ENCODE measurements at regions not wholly inside any gene's neighbourhood (a gene's known extent, or its start where the extent isn't known, plus 50 kb on each side); places are given as distances from the start of the nearest gene placed in this dataset.

DNA sequence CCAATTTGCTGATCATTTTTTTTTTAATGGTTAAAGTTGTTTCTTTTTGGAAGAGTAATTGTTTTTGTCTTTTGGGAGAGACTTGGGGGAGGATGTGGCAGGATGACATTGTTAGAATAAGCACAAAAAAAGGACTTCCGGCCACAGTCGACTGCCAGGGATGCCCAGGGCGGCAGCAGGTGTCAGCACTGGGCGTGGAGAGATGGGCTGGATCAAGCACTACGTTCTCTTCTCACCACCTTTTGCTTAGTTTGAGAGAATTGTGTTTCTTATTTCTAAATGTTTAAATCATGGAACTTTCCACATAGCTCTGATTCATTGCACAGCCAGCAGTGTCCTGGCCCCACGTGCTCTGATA, 104.6 kb upstream of the FRMD1 start:
- H3K36me3 ChIP-seq (ENCODE audit: control insufficient read depth in 2 of 2, insufficient read depth in 2 of 2, low read length in 1 of 2), result no peaks in the 10 kb centered on the region
- no peaks in the 10 kb centered on the region for H3K4me1 ChIP-seq (ENCODE audit: control insufficient read depth in 2 of 2, insufficient read depth in 2 of 2, low read length in 2 of 2)
- no peak overlapping the region for H3K27ac ChIP-seq (ENCODE audit: low read depth in 1 of 2, low read length in 1 of 2)
- H3K9me3 ChIP-seq (ENCODE audit: control insufficient read depth in 2 of 2, insufficient read depth in 1 of 2, low read length in 1 of 2), result no peaks in the 10 kb centered on the region
- 89% methylated on average over 6 of the region's 6 CpGs for WGBS
- no peak overlapping the region for H3K4me3 ChIP-seq (ENCODE audit: low read length in 2 of 2)
- DNase-seq (ENCODE audit: low read depth in 6 of 9, low spot score in 9 of 9), result no peak
- no peaks in the 10 kb centered on the region for H3K27me3 ChIP-seq (ENCODE audit: control insufficient read depth in 2 of 2, insufficient read depth in 1 of 2, low read length in 1 of 2)

DNA sequence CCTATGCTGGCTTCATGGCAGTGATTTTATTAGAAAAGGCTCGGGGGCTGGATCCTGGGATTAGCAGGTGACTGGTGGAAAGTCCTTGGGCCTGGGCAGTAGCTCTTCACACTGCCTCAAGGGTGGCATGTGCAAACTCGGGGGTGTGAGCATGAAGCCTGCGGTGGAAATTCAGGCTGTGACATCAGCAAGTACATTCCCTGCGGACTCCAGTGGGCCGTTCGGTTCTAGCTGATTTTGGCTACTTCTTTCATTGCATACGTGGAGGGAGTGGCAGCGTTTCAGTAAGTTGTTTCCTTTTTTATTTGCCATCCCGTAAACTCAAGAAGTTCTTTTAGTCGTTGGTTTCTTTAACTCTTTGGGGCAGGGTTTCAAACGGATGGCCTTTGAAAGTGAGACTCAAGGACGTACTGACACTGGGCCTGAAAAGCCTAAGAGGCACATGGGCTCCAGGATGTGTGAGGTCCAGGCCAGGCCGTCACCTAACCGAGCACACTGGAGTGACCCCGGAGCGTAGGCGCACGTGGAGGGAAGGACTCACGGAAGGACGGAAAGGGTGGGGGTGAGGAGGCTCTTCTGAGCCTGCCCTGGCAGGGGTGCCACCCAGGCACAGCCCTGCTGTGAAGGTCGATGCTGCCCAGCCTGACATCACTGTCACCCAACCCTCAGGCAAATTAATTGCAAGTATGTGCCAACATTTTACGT, 104.0 kb upstream of the FRMD1 start:
- no peak for DNase-seq (ENCODE audit: low read depth in 6 of 9, low spot score in 9 of 9)
- Histone ChIP-seq H3K9me3 (ENCODE audit: control insufficient read depth in 2 of 2, insufficient read depth in 1 of 2, low read length in 1 of 2) (no peaks in the 10 kb centered on the region), H3K27ac (ENCODE audit: low read depth in 1 of 2, low read length in 1 of 2) (no peak overlapping the region), H3K4me1 (ENCODE audit: control insufficient read depth in 2 of 2, insufficient read depth in 2 of 2, low read length in 2 of 2) (no peaks in the 10 kb centered on the region), H3K27me3 (ENCODE audit: control insufficient read depth in 2 of 2, insufficient read depth in 1 of 2, low read length in 1 of 2) (no peaks in the 10 kb centered on the region), H3K4me3 (ENCODE audit: low read length in 2 of 2) (no peak overlapping the region), H3K36me3 (ENCODE audit: control insufficient read depth in 2 of 2, insufficient read depth in 2 of 2, low read length in 1 of 2) (no peaks in the 10 kb centered on the region)
- WGBS, result 92% methylated on average over 22 of the region's 22 CpGs

DNA sequence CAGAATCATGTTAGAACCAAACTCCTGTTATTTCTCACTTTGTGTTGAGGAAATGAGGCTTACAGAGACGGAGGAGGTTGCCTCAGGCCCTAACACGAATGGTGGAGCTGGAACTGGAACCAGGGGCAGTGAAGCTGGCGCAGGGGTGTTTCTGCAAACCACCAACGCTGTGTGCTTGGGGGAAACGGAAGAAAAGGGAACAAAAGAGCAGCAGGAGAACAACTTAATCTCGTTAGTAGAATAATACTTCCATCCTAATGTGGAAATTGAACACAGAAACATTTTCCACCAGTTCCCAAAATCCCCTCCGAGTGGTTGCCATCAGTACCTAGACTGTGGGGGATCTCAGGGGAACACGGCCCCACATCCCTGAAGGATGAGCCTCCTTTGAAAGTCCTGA, 103.4 kb upstream of the FRMD1 start:
- Histone ChIP-seq H3K4me3 (ENCODE audit: low read length in 2 of 2) (no peak overlapping the region), H3K9me3 (ENCODE audit: control insufficient read depth in 2 of 2, insufficient read depth in 1 of 2, low read length in 1 of 2) (no peaks in the 10 kb centered on the region), H3K36me3 (ENCODE audit: control insufficient read depth in 2 of 2, insufficient read depth in 2 of 2, low read length in 1 of 2) (no peaks in the 10 kb centered on the region), H3K4me1 (ENCODE audit: control insufficient read depth in 2 of 2, insufficient read depth in 2 of 2, low read length in 2 of 2) (no peaks in the 10 kb centered on the region), H3K27me3 (ENCODE audit: control insufficient read depth in 2 of 2, insufficient read depth in 1 of 2, low read length in 1 of 2) (no peaks in the 10 kb centered on the region), H3K27ac (ENCODE audit: low read depth in 1 of 2, low read length in 1 of 2) (no peak overlapping the region)
- WGBS, result 69% methylated on average over 8 of the region's 8 CpGs
- no peak for DNase-seq (ENCODE audit: low read depth in 6 of 9, low spot score in 9 of 9)

DNA sequence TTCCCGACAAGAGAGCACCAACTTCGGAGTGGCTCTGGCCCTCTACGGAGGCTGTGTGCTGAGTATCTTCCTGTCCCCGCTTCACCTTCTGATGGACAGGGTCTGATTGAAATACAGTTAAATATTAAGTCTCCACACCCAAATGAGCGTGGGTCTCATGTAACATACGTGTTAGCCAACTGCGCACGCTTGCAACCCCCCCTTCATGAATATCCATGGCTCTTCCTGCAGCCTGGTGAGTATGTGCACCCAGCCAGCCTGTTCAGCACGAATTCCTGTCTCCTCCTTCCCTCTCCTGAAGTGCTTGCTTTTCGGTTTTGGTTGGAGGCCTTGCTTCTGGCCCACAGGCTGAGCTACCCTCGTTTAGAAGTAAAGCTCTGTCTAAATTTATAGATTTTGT, 102.9 kb upstream of the FRMD1 start:
- H3K27me3 ChIP-seq (ENCODE audit: control insufficient read depth in 2 of 2, insufficient read depth in 1 of 2, low read length in 1 of 2), result no peaks in the 10 kb centered on the region
- H3K27ac ChIP-seq (ENCODE audit: low read depth in 1 of 2, low read length in 1 of 2), result no peak overlapping the region
- DNase-seq (ENCODE audit: low read depth in 6 of 9, low spot score in 9 of 9), result no peak
- H3K9me3 ChIP-seq (ENCODE audit: control insufficient read depth in 2 of 2, insufficient read depth in 1 of 2, low read length in 1 of 2), result no peaks in the 10 kb centered on the region
- H3K4me3 ChIP-seq (ENCODE audit: low read length in 2 of 2), result no peak overlapping the region
- 85% methylated on average over 11 of the region's 11 CpGs for WGBS
- no peaks in the 10 kb centered on the region for H3K4me1 ChIP-seq (ENCODE audit: control insufficient read depth in 2 of 2, insufficient read depth in 2 of 2, low read length in 2 of 2)
- no peaks in the 10 kb centered on the region for H3K36me3 ChIP-seq (ENCODE audit: control insufficient read depth in 2 of 2, insufficient read depth in 2 of 2, low read length in 1 of 2)

DNA sequence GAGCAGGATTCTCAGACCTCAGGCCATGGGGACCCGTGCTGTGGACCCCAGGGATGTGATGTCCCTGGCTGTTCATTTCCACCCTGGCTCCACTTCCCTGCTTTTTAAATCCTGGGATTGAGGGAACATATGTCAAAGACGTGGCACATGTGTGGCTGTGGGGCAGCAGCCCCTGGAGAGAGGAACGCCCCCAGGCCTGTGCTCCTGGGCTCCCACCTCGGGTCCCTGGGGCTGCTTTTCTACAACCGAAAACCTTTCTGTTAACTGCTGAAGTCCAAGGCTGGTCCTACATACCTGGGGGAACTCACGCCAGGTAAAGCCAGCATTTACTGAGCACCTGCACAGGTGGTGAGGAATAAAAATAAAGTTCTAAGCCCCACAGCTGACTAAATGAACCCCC, 102.3 kb upstream of the FRMD1 start:
- Histone ChIP-seq H3K9me3 (ENCODE audit: control insufficient read depth in 2 of 2, insufficient read depth in 1 of 2, low read length in 1 of 2) (no peaks in the 10 kb centered on the region), H3K27me3 (ENCODE audit: control insufficient read depth in 2 of 2, insufficient read depth in 1 of 2, low read length in 1 of 2) (no peaks in the 10 kb centered on the region), H3K36me3 (ENCODE audit: control insufficient read depth in 2 of 2, insufficient read depth in 2 of 2, low read length in 1 of 2) (no peaks in the 10 kb centered on the region), H3K27ac (ENCODE audit: low read depth in 1 of 2, low read length in 1 of 2) (no peak overlapping the region), H3K4me3 (ENCODE audit: low read length in 2 of 2) (no peak overlapping the region), H3K4me1 (ENCODE audit: control insufficient read depth in 2 of 2, insufficient read depth in 2 of 2, low read length in 2 of 2) (no peaks in the 10 kb centered on the region)
- no peak for DNase-seq (ENCODE audit: low read depth in 6 of 9, low spot score in 9 of 9)
- WGBS, result 88% methylated on average over 6 of the region's 6 CpGs

DNA sequence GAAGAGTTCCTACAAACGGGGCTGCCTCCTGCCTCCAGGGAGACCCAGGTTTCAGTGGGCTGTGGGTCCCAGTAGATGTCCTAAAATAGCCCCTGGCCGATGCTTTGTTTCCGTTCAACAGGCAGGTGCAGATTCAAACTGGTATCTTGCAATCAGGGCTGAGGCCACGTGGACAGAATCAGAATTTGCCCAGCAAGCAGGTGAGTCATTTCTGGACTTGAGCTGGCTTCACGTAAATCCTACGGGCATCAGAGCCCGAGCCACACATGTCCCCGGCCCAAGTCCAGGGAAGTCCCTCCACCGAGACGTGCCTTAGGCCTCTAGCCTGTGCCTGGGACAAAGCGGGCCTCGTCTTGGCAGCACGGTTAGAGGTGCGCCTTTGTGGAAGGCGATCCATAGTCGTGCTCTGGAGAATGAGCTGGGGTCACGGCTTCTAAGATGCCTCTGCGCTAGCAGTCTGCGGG, 101.6 kb upstream of the FRMD1 start:
- H3K4me3 ChIP-seq (ENCODE audit: low read length in 2 of 2), result no peak overlapping the region
- no peaks in the 10 kb centered on the region for H3K36me3 ChIP-seq (ENCODE audit: control insufficient read depth in 2 of 2, insufficient read depth in 2 of 2, low read length in 1 of 2)
- no peaks in the 10 kb centered on the region for H3K4me1 ChIP-seq (ENCODE audit: control insufficient read depth in 2 of 2, insufficient read depth in 2 of 2, low read length in 2 of 2)
- no peak overlapping the region for H3K27ac ChIP-seq (ENCODE audit: low read depth in 1 of 2, low read length in 1 of 2)
- H3K9me3 ChIP-seq (ENCODE audit: control insufficient read depth in 2 of 2, insufficient read depth in 1 of 2, low read length in 1 of 2), result no peaks in the 10 kb centered on the region
- no peak for DNase-seq (ENCODE audit: low read depth in 6 of 9, low spot score in 9 of 9)
- WGBS, result 83% methylated on average over 19 of the region's 19 CpGs
- H3K27me3 ChIP-seq (ENCODE audit: control insufficient read depth in 2 of 2, insufficient read depth in 1 of 2, low read length in 1 of 2), result no peaks in the 10 kb centered on the region

DNA sequence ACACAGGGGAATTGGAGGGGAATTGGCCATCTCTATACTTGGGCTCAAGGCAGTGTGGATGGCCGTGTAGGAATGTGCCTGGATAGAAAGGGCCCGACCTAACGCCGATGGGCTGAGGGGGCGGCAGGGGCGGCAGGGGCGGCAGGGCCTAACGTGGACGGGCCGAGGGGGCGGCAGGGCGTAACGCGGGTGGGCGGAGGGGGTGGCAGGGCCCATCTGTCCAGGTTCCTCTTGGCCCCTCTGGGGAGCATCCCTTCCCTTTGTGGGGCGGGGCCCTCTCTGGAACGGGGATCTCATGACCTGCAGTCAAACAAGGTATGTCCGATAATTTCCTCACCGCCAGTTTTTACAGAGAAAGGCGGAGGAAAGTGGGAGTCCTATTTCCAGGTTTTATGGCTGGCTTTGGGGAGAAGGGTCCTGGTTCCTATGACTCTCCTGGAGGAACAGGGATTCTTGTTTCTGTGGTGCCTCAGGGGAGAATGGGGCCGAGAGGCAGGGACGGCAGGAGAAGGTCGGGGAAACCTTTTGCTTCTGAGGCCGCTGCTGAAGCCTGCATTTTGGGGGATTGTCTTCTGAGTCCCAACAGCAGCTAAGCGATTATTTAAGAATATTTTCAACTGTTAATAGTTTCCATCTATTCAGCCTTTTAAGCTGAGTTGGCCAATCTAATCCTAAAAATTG, 100.8 kb upstream of the FRMD1 start:
- Histone ChIP-seq H3K4me1 (ENCODE audit: control insufficient read depth in 2 of 2, insufficient read depth in 2 of 2, low read length in 2 of 2) (no peaks in the 10 kb centered on the region), H3K36me3 (ENCODE audit: control insufficient read depth in 2 of 2, insufficient read depth in 2 of 2, low read length in 1 of 2) (no peaks in the 10 kb centered on the region), H3K9me3 (ENCODE audit: control insufficient read depth in 2 of 2, insufficient read depth in 1 of 2, low read length in 1 of 2) (no peaks in the 10 kb centered on the region), H3K27ac (ENCODE audit: low read depth in 1 of 2, low read length in 1 of 2) (no peak overlapping the region), H3K27me3 (ENCODE audit: control insufficient read depth in 2 of 2, insufficient read depth in 1 of 2, low read length in 1 of 2) (no peaks in the 10 kb centered on the region), H3K4me3 (ENCODE audit: low read length in 2 of 2) (no peak overlapping the region)
- DNase-seq (ENCODE audit: low read depth in 6 of 9, low spot score in 9 of 9), result no peak
- 94% methylated on average over 25 of the region's 25 CpGs for WGBS

DNA sequence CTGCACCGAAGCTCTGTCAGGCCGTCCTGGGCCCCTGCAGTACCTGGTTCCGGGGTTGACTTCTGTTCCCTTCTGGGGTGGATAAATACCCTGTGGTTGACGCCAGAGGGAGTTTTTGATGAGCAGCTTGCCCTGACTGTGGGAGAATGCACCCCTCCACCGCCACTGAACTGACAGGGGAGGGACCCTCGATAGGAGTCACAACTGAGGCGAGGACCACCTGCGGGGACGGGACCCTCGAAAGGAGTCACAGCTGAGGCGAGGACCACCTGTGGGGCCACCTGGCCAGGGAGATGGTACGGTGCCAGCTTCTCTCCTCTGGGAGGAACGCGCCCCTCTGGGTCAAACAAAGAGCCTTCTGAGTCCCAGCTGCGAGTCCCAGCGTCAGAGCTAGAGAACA, 100.1 kb upstream of the FRMD1 start:
- no peak overlapping the region for H3K4me3 ChIP-seq (ENCODE audit: low read length in 2 of 2)
- no peaks in the 10 kb centered on the region for H3K4me1 ChIP-seq (ENCODE audit: control insufficient read depth in 2 of 2, insufficient read depth in 2 of 2, low read length in 2 of 2)
- DNase-seq (ENCODE audit: low read depth in 6 of 9, low spot score in 9 of 9), result no peak
- H3K9me3 ChIP-seq (ENCODE audit: control insufficient read depth in 2 of 2, insufficient read depth in 1 of 2, low read length in 1 of 2), result no peaks in the 10 kb centered on the region
- no peaks in the 10 kb centered on the region for H3K27me3 ChIP-seq (ENCODE audit: control insufficient read depth in 2 of 2, insufficient read depth in 1 of 2, low read length in 1 of 2)
- H3K27ac ChIP-seq (ENCODE audit: low read depth in 1 of 2, low read length in 1 of 2), result no peak overlapping the region
- WGBS, result 91% methylated on average over 16 of the region's 16 CpGs
- no peaks in the 10 kb centered on the region for H3K36me3 ChIP-seq (ENCODE audit: control insufficient read depth in 2 of 2, insufficient read depth in 2 of 2, low read length in 1 of 2)

DNA sequence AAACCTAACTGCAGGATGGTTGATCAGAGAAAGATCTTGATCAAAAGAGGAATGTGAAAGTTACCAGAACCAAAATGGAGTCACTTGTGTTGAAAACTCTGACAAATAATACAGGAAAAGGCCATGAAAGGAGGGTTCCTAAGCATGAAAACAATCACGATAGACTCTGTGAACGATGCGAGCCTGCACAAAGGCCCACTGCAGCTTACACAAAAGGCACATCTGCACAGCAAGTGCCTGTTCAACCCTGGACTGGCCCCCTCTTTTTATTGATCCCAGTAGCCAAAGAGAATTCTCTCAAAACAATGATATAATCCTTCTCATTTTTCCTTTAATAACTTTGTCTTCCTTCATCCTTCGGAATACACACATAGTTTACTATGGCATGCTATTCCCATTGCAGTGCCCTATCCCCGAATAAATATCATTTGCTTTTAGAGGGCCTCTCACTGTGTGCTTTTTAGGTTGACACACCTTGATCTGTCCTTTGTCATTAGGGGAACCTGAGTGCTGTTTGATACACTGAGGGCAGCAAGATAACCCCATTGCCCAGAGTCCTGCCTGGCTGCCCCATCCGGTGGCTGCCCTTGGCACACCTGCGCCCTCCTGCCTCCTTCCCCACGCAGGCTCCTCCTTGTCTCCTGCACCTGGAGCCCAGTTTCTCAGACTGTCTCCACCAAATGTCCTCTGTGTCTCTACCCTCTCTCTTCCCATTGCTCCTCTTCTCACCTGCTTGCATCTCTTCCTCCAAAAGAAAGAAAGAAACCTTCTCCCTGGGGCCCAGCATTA, 98.3 kb upstream of the FRMD1 start:
- Histone ChIP-seq H3K9me3 (ENCODE audit: control insufficient read depth in 2 of 2, insufficient read depth in 1 of 2, low read length in 1 of 2) (no peaks in the 10 kb centered on the region), H3K4me3 (ENCODE audit: low read length in 2 of 2) (no peak overlapping the region), H3K36me3 (ENCODE audit: control insufficient read depth in 2 of 2, insufficient read depth in 2 of 2, low read length in 1 of 2) (no peaks in the 10 kb centered on the region), H3K27ac (ENCODE audit: low read depth in 1 of 2, low read length in 1 of 2) (no peak overlapping the region), H3K27me3 (ENCODE audit: control insufficient read depth in 2 of 2, insufficient read depth in 1 of 2, low read length in 1 of 2) (no peaks in the 10 kb centered on the region), H3K4me1 (ENCODE audit: control insufficient read depth in 2 of 2, insufficient read depth in 2 of 2, low read length in 2 of 2) (no peaks in the 10 kb centered on the region)
- no peak for DNase-seq (ENCODE audit: low read depth in 6 of 9, low spot score in 9 of 9)
- WGBS, result 96% methylated on average over 8 of the region's 8 CpGs
